BLaER1 (cell line): ENCODE measurements at regions not wholly inside any gene's neighbourhood (a gene's known extent, or its start where the extent isn't known, plus 50 kb on each side); places are given as distances from the start of the nearest gene placed in this dataset.

Experiments used
- H3K27ac ChIP-seq: shearing (Covaris generic); formaldehyde crosslinking; 2 replicates; pipeline ENCODE4 v1.8.1; 2022
- H3K27me3 ChIP-seq: shearing (Covaris generic); formaldehyde crosslinking; 2 replicates; pipeline ENCODE4 v1.8.1; 2022
- H3K36me3 ChIP-seq: shearing (Covaris generic); formaldehyde crosslinking; 2 replicates; pipeline ENCODE4 v1.8.1; 2022
- H3K4me1 ChIP-seq: shearing (Covaris generic); formaldehyde crosslinking; 2 replicates; pipeline ENCODE4 v1.8.1; 2022
- H3K4me2 ChIP-seq: shearing (Covaris generic); formaldehyde crosslinking; 2 replicates; pipeline ENCODE4 v1.8.1; 2022
- H3K4me3 ChIP-seq: shearing (Covaris generic); formaldehyde crosslinking; 2 replicates; pipeline ENCODE4 v1.8.1; 2022
- H3K9ac ChIP-seq: shearing (Covaris generic); formaldehyde crosslinking; 2 replicates; pipeline ENCODE4 v1.8.1; 2022
- H3K9me3 ChIP-seq: shearing (Covaris generic); formaldehyde crosslinking; 2 replicates; pipeline ENCODE4 v1.8.1; 2022
- H4K20me1 ChIP-seq: shearing (Covaris generic); formaldehyde crosslinking; 2 replicates; pipeline ENCODE4 v1.8.1; 2022
- Cebpa-rat ChIP-seq: shearing (Covaris generic); IDR thresholded peaks from 2 replicates; pipeline ENCODE4 v1.8.1; 2022

- no peak overlapping the region for H3K4me2 ChIP-seq
- H3K36me3 ChIP-seq = no peaks in the 10 kb centered on the region
- H3K27ac ChIP-seq = no peak overlapping the region
- no peak overlapping the region for H3K4me3 ChIP-seq
- TF ChIP-seq Cebpa-rat = no peak
- no peaks in the 10 kb centered on the region for H3K27me3 ChIP-seq
- H3K4me1 ChIP-seq = peaks cover 41% of the 10 kb centered on the region
- no peaks in the 10 kb centered on the region for H4K20me1 ChIP-seq
- H3K9ac ChIP-seq = no peak overlapping the region
- peaks cover 16% of the 10 kb centered on the region; the same call in 1 of the 2 replicates for H3K9me3 ChIP-seq
These were observed 118.8 kb upstream of the INHBA start for GRCh38 chr7:41821521-41822213.

- no peak for TF ChIP-seq Cebpa-rat
- Histone ChIP-seq H3K27ac (no peak overlapping the region), H3K36me3 (no peaks in the 10 kb centered on the region), H3K4me1 (peaks cover 50% of the 10 kb centered on the region), H4K20me1 (no peaks in the 10 kb centered on the region), H3K27me3 (no peaks in the 10 kb centered on the region), H3K9ac (no peak overlapping the region), H3K4me2 (no peak overlapping the region), H3K9me3 (peaks cover 16% of the 10 kb centered on the region; the same call in 1 of the 2 replicates), H3K4me3 (no peak overlapping the region)
These were observed 117.3 kb upstream of the INHBA start for GRCh38 chr7:41820111-41820671.

- Histone ChIP-seq H3K4me1 (peaks cover 55% of the 10 kb centered on the region), H3K9me3 (peaks cover 16% of the 10 kb centered on the region; the same call in 1 of the 2 replicates), H4K20me1 (no peaks in the 10 kb centered on the region), H3K4me3 (no peak overlapping the region), H3K9ac (no peak overlapping the region), H3K27me3 (no peaks in the 10 kb centered on the region), H3K4me2 (no peak overlapping the region), H3K36me3 (no peaks in the 10 kb centered on the region), H3K27ac (no peak overlapping the region)
- no peak for TF ChIP-seq Cebpa-rat
These were observed 116.8 kb upstream of the INHBA start for GRCh38 chr7:41819645-41820044.

- Histone ChIP-seq H3K9me3 (peaks cover 16% of the 10 kb centered on the region; the same call in 1 of the 2 replicates), H3K4me3 (no peak overlapping the region), H3K4me2 (no peak overlapping the region), H3K9ac (no peak overlapping the region), H3K27ac (no peak overlapping the region), H3K36me3 (no peaks in the 10 kb centered on the region), H3K27me3 (no peaks in the 10 kb centered on the region), H3K4me1 (peaks cover 50% of the 10 kb centered on the region), H4K20me1 (no peaks in the 10 kb centered on the region)
- TF ChIP-seq Cebpa-rat = no peak
These were observed 116.0 kb upstream of the INHBA start for GRCh38 chr7:41818765-41819398.

- no peaks in the 10 kb centered on the region for H3K36me3 ChIP-seq
- no peaks in the 10 kb centered on the region for H4K20me1 ChIP-seq
- peaks cover 43% of the 10 kb centered on the region for H3K4me1 ChIP-seq
- no peaks in the 10 kb centered on the region for H3K27me3 ChIP-seq
- no peak for TF ChIP-seq Cebpa-rat
- H3K9me3 ChIP-seq = peaks cover 16% of the 10 kb centered on the region; the same call in 1 of the 2 replicates
- H3K4me2 ChIP-seq = peak overlapping the region; percentile 72
- H3K4me3 ChIP-seq = no peak overlapping the region
- H3K9ac ChIP-seq = no peak overlapping the region
- H3K27ac ChIP-seq = no peak overlapping the region
These were observed 114.5 kb upstream of the INHBA start for GRCh38 chr7:41817386-41817785.

GRCh38 chr7:41816111-41816510, 113.2 kb upstream of the INHBA start:
- TF ChIP-seq Cebpa-rat = no peak

GRCh38 chr7:41814888-41815287, 112.0 kb upstream of the INHBA start:
- Histone ChIP-seq H3K36me3 (no peaks in the 10 kb centered on the region), H3K4me1 (peaks cover 37% of the 10 kb centered on the region), H4K20me1 (no peaks in the 10 kb centered on the region), H3K9me3 (peaks cover 10% of the 10 kb centered on the region; the same call in 1 of the 2 replicates), H3K4me3 (no peak overlapping the region), H3K4me2 (peak overlapping the region; percentile 72), H3K9ac (no peak overlapping the region), H3K27ac (no peak overlapping the region), H3K27me3 (no peaks in the 10 kb centered on the region)
- TF ChIP-seq Cebpa-rat = no peak

More at GRCh38 chr7:41816111-41816510, 113.2 kb upstream of the INHBA start:
- Histone ChIP-seq H3K9me3 (peaks cover 16% of the 10 kb centered on the region; the same call in 1 of the 2 replicates), H3K9ac (no peak overlapping the region), H3K4me3 (no peak overlapping the region), H3K4me1 (peaks cover 37% of the 10 kb centered on the region), H4K20me1 (no peaks in the 10 kb centered on the region), H3K4me2 (peak overlapping the region; percentile 72), H3K27me3 (no peaks in the 10 kb centered on the region), H3K27ac (peak overlapping the region; percentile 39; the same call in 1 of the 2 replicates), H3K36me3 (no peaks in the 10 kb centered on the region)

GRCh38 chr7:41813286-41813685, 110.4 kb upstream of the INHBA start:
- H3K4me2 ChIP-seq = no peak overlapping the region
- H3K9me3 ChIP-seq = no peaks in the 10 kb centered on the region
- no peak overlapping the region for H3K4me3 ChIP-seq
- H4K20me1 ChIP-seq = no peaks in the 10 kb centered on the region
- no peak overlapping the region for H3K9ac ChIP-seq
- no peak overlapping the region for H3K27ac ChIP-seq
- no peaks in the 10 kb centered on the region for H3K27me3 ChIP-seq
- no peaks in the 10 kb centered on the region for H3K36me3 ChIP-seq
- no peak for TF ChIP-seq Cebpa-rat
- peaks cover 37% of the 10 kb centered on the region for H3K4me1 ChIP-seq

- Histone ChIP-seq H3K4me2 (no peak overlapping the region), H3K27me3 (no peaks in the 10 kb centered on the region), H3K4me3 (no peak overlapping the region), H3K9me3 (no peaks in the 10 kb centered on the region), H3K27ac (no peak overlapping the region), H4K20me1 (no peaks in the 10 kb centered on the region), H3K9ac (no peak overlapping the region), H3K4me1 (peaks cover 25% of the 10 kb centered on the region), H3K36me3 (no peaks in the 10 kb centered on the region)
- TF ChIP-seq Cebpa-rat = no peak
These were observed 109.1 kb upstream of the INHBA start for GRCh38 chr7:41811941-41812340.
